ENCODE measurements at regions not wholly inside any gene's neighbourhood (a gene's known extent, or its start where the extent isn't known, plus 50 kb on each side); places are given as distances from the start of the nearest gene placed in this dataset.

DNA sequence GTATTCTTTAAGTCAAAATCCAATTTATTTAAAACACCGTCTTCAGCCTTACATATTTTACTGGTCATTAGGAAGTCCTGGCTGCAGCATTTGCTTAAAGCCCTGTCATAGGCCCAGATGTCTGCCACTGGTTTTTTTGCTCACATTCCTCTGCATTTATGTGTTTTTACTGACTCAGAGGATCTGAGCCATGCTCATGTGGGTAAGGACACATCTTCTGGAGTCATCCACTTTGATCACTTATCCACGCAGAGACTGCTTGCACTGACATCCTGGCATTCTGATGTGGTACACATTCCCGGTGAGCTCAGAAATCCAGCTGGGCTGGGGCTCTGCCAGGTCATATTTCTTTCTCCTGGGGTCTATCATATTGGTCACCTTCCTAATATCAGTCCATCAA is 531.7 kb upstream of the ARGLU1 start:
- Mint-ChIP-seq H3K9me3 (ENCODE audit: low read depth) (no peaks in the 10 kb centered on the region), H3K4me1 (ENCODE audit: low read depth) (peaks cover 12% of the 10 kb centered on the region), H3K4me3 (ENCODE audit: low read depth) (no peak overlapping the region), H3K27me3 (no peaks in the 10 kb centered on the region), H3K27ac (no peak overlapping the region), H3K36me3 (ENCODE audit: insufficient read depth) (no peaks in the 10 kb centered on the region)
- TF ChIP-seq, protein P1, sequence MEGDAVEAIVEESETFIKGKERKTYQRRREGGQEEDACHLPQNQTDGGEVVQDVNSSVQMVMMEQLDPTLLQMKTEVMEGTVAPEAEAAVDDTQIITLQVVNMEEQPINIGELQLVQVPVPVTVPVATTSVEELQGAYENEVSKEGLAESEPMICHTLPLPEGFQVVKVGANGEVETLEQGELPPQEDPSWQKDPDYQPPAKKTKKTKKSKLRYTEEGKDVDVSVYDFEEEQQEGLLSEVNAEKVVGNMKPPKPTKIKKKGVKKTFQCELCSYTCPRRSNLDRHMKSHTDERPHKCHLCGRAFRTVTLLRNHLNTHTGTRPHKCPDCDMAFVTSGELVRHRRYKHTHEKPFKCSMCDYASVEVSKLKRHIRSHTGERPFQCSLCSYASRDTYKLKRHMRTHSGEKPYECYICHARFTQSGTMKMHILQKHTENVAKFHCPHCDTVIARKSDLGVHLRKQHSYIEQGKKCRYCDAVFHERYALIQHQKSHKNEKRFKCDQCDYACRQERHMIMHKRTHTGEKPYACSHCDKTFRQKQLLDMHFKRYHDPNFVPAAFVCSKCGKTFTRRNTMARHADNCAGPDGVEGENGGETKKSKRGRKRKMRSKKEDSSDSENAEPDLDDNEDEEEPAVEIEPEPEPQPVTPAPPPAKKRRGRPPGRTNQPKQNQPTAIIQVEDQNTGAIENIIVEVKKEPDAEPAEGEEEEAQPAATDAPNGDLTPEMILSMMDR (IDR thresholded peaks at IDR 0.05; ENCODE audit: unreplicated experiment): no peak
- no peak for DNase-seq (ENCODE audit: low spot score, unreplicated experiment)

DNA sequence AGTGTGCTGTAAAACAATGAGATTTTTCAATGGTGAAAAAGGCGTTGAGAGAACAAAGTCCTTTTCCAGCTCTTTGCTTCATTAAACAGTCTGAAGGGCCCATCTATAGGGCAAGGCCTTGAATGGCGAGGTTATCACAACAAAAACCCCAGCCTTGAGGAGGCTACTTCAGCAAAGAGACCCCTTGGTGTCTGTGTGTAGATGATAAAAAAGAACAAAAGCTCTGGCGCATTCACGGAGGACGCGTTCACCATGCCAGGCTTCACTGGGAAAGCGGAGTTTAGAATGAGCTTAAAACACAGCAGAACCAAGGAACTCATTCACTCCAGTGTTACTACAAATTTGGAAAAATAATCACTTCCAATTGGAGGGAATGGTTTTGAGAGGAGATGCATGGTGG is 530.0 kb upstream of the ARGLU1 start:
- Mint-ChIP-seq H3K27me3 (no peaks in the 10 kb centered on the region), H3K36me3 (ENCODE audit: insufficient read depth) (no peaks in the 10 kb centered on the region), H3K27ac (no peak overlapping the region), H3K9me3 (ENCODE audit: low read depth) (no peaks in the 10 kb centered on the region), H3K4me1 (ENCODE audit: low read depth) (peaks cover 12% of the 10 kb centered on the region), H3K4me3 (ENCODE audit: low read depth) (no peak overlapping the region)
- no peak for DNase-seq (ENCODE audit: low spot score, unreplicated experiment)
- TF ChIP-seq, protein P1 (IDR thresholded peaks at IDR 0.05; ENCODE audit: unreplicated experiment): no peak

DNA sequence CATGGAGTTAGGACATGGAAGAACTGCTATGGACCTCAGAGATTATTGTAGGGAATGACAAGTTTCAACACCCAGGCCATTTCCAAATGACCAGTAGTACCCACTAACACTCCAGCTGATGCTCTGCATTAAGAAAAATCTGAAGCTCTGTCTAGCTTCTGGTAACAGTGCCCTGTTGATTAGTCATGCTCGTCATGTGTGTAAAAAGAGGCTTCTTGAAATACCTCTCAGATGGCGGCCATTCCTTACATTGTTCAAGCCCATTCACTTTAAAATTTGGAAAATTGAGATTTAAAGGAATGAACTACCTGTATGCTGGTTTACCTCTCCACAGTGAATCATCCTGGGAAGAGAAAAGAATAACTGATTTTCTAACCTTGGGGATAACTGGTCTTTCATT is 527.9 kb upstream of the ARGLU1 start:
- TF ChIP-seq, protein P1 (IDR thresholded peaks at IDR 0.05; ENCODE audit: unreplicated experiment): no peak
- no peaks in the 10 kb centered on the region for H3K27me3 Mint-ChIP-seq
- DNase-seq (ENCODE audit: low spot score, unreplicated experiment): no peak
- H3K36me3 Mint-ChIP-seq (ENCODE audit: insufficient read depth): no peaks in the 10 kb centered on the region
- no peak overlapping the region for H3K4me3 Mint-ChIP-seq (ENCODE audit: low read depth)
- no peaks in the 10 kb centered on the region for H3K9me3 Mint-ChIP-seq (ENCODE audit: low read depth)
- no peak overlapping the region for H3K27ac Mint-ChIP-seq
- peaks cover 10% of the 10 kb centered on the region for H3K4me1 Mint-ChIP-seq (ENCODE audit: low read depth)

DNA sequence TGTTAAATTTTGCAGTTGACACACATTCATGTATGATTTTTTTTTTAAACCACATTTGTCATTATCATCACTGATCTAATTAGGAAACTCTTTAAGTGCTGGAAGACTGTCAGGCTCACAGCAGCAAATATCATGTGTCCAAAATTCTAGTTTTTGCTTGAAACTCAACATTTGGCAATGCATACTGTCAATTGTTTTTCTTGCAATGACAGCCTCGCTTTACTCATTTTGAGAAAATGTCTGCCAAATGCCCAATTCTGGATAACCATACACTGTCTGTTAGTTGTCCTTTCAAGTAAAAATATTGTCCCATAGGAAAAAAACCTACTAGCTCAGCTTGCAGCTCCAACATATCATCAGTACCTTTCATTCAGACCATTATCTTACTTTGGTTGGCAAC is 523.9 kb upstream of the ARGLU1 start:
- Mint-ChIP-seq H3K9me3 (ENCODE audit: low read depth) (no peaks in the 10 kb centered on the region), H3K27ac (no peak overlapping the region), H3K36me3 (ENCODE audit: insufficient read depth) (no peaks in the 10 kb centered on the region), H3K4me1 (ENCODE audit: low read depth) (no peaks in the 10 kb centered on the region), H3K4me3 (ENCODE audit: low read depth) (no peak overlapping the region), H3K27me3 (no peaks in the 10 kb centered on the region)
- TF ChIP-seq, protein P1 (IDR thresholded peaks at IDR 0.05; ENCODE audit: unreplicated experiment): no peak
- no peak for DNase-seq (ENCODE audit: low spot score, unreplicated experiment)

DNA sequence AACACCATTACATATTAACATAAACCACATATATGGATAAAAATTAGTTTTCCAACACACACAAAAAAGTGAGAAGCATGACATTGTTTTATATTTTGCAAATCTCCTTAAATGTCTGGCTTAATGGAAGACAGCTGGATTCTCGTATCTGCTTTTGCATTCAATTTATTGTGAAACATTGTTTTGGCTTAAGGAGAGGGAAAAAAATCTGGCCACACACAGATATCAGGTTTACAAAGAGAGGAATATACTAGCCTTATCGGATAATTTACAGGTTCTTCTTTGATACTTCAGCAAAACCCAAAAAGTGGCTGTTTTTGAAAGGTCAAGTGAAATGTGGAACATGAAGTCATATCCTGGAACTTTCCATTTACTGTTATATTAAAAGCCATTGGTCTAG is 523.5 kb upstream of the ARGLU1 start:
- Mint-ChIP-seq H3K4me1 (ENCODE audit: low read depth) (no peaks in the 10 kb centered on the region), H3K9me3 (ENCODE audit: low read depth) (no peaks in the 10 kb centered on the region), H3K27me3 (no peaks in the 10 kb centered on the region), H3K36me3 (ENCODE audit: insufficient read depth) (no peaks in the 10 kb centered on the region), H3K4me3 (ENCODE audit: low read depth) (no peak overlapping the region), H3K27ac (no peak overlapping the region)
- DNase-seq (ENCODE audit: low spot score, unreplicated experiment): no peak
- TF ChIP-seq, protein P1 (IDR thresholded peaks at IDR 0.05; ENCODE audit: unreplicated experiment): no peak

Measured in progenitor cell of endocrine pancreas (in vitro differentiated cells).